ENCODE measurements at regions not wholly inside any gene's neighbourhood (a gene's known extent, or its start where the extent isn't known, plus 50 kb on each side); places are given as distances from the start of the nearest gene placed in this dataset.
"Not testable (repeated sequence)": the region's sequence is repeated elsewhere in the genome, so short reads cannot be mapped to it uniquely, and the experiment has no call there.

- FAIRE-seq; DNase-seq (ENCODE audit: low spot score): not testable (repeated sequence)
These were observed 104.5 kb downstream of the ZNF33B start for GRCh38 chr10:42533866-42534265.

DNA sequence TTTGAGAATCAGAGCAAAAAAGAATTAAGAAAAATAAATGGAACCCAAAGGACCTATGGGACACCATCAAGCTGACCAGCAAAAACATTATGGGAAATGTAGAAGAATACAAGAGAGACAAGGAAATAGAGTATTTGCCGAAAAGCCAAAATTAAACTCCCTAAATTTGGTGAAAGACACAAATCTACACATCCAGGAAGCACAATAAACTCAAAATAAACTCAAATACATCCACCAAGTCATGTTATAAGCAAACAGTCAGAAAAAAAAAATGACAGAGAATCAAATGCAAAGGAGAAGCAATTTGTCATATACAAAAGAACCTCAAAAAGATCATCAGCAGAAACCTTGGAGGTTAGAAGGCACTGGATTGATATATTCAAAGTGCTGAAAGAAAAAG lies 105.4 kb downstream of the ZNF33B start:
- DNase-seq (ENCODE audit: low spot score) (no peak), FAIRE-seq (no peak)

GRCh38 chr10:42523098-42523497 lies 115.3 kb downstream of the ZNF33B start:
- DNase-seq (ENCODE audit: low spot score): no peak
- FAIRE-seq: no peak

DNA sequence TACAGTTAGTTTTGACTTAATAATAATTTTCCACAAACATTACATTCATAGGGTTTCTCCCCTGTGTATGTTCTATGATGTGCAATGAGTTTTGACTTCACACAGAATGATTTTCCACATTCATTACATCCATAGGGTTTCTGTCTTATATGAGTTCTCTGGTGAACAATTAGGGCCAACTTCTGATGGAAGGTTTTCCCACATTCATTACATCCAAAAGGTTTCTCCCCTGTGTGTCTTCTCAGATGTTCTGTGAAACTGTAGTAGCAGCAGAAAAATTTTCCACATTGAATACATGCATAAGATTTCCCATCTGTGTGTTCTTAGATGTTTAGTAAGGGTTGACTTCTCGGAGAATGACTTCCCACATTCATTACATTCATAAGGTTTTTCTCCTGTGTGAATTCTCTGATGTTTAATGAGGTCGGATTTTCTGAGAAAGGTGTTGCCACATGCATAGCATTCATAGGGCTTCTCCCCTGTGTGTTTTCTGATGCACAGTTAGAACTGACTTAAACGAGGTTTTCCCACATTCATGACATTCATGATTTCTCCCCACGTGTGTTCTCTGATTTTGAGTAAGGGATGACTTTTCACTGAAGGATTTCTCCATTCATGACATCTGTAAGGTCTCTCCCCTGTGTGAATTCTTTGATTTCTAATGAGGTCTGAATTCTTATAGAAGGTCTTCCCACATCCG lies 118.5 kb downstream of the ZNF33B start:
- FAIRE-seq: no peak
- no peak for DNase-seq (ENCODE audit: low spot score)

DNA sequence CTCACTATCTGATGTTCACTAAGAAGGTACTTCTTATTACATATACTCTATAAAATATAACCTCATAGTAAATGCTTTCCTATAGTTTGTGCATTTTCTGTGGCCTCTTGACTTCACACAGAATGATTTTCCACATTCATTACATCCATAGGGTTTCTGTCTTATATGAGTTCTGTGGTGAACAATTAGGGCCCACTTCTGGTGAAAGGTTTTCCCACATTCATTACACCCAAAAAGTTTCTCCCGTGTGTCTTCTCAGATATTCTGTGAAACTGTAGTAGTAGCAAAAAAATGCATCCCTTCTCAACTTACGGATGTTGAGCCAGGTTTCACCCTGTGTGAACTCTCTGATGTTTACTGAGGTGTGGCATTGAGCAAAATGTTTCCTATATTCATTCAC lies 119.3 kb downstream of the ZNF33B start:
- DNase-seq (ENCODE audit: low spot score) (no peak), FAIRE-seq (no peak)

- DNase-seq (ENCODE audit: low spot score) (no peak), FAIRE-seq (no peak)
These were observed 124.4 kb downstream of the ZNF33B start for GRCh38 chr10:42513921-42514320.

DNA sequence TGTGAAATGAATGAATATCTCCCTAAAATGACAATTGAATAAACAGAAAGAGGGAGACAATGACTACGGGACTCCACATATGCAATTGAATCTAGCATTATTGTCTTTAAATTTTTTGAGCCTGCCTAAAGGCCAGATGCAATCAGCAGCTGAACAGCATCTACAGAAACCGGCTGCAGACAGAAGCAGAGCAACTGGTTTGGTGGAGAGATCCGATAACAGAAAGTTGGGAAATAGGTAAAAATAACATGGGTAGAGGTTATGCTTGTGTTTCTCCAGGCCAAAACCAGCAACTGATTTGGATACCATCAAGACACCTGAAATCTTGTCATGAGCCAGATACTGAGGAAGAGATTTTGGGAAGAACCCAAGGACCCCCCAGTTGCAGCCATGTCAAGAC lies 146.6 kb downstream of the ZNF33B start:
- DNase-seq (ENCODE audit: low spot score): no peak

GRCh38 chr10:42491001-42491592 lies 147.3 kb downstream of the ZNF33B start:
- FAIRE-seq: peak; percentile 94
- DNase-seq (ENCODE audit: low spot score): peak; percentile 91

More for the DNA sequence above, 146.6 kb downstream of the ZNF33B start:
- no peak for FAIRE-seq

DNA sequence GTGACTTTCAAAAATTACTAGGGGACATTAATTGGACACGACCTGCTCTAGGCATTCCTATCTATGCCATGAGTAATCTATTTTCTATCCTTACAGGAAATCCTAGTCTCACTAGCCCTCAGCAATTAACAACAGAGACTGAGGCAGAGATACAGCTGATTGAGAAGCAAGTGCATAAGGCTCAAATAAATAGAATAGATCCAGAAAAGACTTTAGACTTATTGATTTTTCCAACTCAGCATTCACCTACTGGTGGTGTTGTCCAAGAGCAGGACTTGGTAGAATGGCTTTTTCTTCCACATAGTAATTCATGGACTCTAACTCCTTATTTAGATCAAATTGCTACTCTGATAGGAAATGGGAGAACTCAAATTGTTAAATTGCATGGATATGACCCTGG lies 148.0 kb downstream of the ZNF33B start:
- no peak for FAIRE-seq
- DNase-seq (ENCODE audit: low spot score): no peak

- FAIRE-seq: peak; percentile 94
- peak; percentile 83 for DNase-seq (ENCODE audit: low spot score)
These were observed 150.0 kb downstream of the ZNF33B start for GRCh38 chr10:42488416-42488815.

DNA sequence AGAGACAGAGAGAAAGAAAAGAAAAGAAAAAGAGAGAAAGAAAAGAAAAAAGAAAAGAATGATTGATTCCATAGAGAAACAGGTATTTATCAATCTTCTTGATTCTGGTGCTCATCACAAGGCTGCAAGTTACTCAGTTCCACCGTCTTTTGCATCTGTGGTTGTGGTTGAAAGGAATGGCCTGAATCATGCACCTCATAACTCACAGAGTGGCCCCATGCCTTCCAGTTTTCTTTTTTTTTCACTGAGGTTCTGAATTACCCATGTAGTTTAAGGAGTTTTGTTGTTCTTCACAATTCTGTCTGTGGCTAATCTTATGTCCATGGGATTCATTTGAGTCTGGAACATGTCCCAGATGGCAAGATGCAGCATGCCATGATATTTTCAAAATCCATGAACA lies 156.0 kb downstream of the ZNF33B start:
- DNase-seq (ENCODE audit: low spot score) (peak; percentile 24), FAIRE-seq (peak; percentile 62)

- FAIRE-seq (no peak), DNase-seq (ENCODE audit: low spot score) (no peak)
These were observed 159.3 kb downstream of the ZNF33B start for GRCh38 chr10:42479057-42479456.

DNA sequence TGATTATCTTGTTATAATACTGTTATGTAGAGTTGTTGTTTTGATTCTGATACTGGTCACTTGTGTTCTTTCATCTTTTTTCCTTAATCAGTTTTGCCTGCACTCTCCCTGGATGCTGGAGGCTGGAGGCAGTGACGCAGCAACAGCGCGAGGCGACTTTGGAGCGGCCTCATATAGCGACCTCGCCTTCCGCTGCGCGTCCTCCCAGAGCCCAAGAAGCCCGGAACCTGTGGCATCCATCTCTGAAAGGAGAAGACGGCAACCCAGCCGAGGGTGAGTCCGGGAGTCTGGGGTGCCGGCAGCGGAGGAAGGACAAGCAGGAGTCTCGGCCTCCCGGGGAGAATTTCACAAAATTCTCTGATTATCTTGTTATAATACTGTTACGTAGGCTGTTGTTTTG lies 161.2 kb downstream of the ZNF33B start:
- no peak for FAIRE-seq

DNA sequence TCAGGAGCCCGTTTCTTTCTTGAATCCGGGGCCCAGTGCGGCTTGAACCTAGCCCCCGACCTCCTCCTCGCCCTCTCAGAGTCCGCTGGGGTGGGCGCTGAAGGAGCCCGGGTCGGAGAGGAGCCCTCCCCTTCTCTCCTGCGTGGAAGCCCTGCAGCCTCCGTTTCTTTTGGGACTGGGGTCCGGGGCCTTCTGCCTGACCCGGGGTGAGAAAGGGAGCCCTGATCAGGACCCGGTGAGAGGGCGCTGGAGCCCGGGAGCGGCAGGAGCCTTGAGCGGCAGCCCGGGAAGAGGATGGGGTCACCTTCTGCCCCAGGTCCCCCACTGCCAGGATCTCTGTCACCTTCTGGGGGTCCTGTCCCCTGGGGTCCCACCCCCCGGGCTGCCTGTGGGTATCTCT lies 162.3 kb downstream of the ZNF33B start:
- FAIRE-seq: no peak
- no peak for DNase-seq (ENCODE audit: low spot score)

More for the DNA sequence above, 161.2 kb downstream of the ZNF33B start:
- no peak for DNase-seq (ENCODE audit: low spot score)

- FAIRE-seq: peak; percentile 97
- DNase-seq (ENCODE audit: low spot score): peak; percentile 98
These were observed 162.9 kb downstream of the ZNF33B start for GRCh38 chr10:42475168-42476098.

DNA sequence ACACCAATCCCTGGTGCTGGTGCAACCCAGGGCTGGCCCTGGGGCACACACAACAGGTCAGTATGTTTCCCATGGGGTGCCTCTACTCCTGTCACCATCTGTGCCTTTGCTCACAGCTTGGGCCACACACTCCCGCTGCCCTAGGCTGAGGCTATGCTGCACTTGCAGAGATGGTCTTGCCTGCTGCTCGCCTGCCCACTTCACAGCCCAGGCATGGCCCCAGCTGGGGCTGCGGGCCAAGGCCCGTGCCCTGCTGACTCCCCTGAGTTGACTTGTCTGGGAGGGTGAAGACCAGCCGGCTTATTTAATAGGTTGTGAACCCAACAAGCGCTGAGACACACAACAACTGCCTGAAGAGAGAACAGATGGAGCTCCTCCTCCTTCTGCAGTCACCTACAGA lies 184.1 kb downstream of the ZNF33B start:
- FAIRE-seq (no peak), DNase-seq (ENCODE audit: low spot score) (no peak)

DNA sequence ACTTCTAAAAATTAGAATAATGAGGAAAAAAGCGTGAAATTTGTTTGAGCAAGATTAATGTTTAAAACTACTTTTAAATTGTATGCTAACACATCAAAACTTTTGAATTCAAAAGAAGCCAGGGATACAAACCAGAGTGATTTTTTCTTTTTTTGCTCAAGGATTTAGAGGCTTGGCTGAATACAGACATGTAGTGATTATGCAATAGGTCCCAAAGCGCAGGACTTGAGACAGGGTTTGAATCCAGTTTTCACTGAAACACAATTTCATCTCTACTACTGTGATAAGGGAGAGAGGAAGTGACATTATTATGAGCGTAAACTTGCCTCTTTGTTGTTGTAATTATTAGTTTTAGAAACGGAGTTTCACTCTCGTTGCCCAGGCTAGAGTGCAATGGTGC lies 207.3 kb downstream of the ZNF33B start:
- no peak for FAIRE-seq
- no peak for DNase-seq (ENCODE audit: low spot score)

GRCh38 chr10:42428534-42428933 lies 209.8 kb downstream of the ZNF33B start:
- peak; percentile 80 for FAIRE-seq
- no peak for DNase-seq (ENCODE audit: low spot score)

GRCh38 chr10:42422911-42423310 lies 215.5 kb downstream of the ZNF33B start:
- FAIRE-seq: no peak

GRCh38 chr10:42421812-42422211 lies 216.6 kb downstream of the ZNF33B start:
- DNase-seq (ENCODE audit: low spot score) (no peak), FAIRE-seq (no peak)

More at GRCh38 chr10:42422911-42423310, 215.5 kb downstream of the ZNF33B start:
- DNase-seq (ENCODE audit: low spot score): no peak

DNA sequence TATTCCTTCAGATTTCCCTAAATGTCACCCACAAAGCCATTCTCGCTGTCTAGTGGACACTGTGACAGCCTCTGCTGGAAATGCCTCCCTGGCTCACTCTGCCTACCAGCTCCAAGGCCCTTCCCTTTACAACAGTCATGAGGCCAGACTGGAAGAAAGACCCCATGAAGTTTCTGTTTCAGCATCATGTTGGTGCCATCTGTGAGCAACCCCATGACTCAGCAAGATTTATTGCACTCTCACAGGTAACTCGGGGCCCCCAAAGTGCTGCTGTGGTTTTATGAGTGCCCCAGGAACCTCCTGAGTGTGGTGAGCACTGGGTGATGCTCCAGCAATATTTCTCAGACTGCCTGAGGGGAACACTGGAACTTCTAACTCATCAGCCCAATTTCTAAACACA lies 218.6 kb downstream of the ZNF33B start:
- no peak for FAIRE-seq
- no peak for DNase-seq (ENCODE audit: low spot score)

DNA sequence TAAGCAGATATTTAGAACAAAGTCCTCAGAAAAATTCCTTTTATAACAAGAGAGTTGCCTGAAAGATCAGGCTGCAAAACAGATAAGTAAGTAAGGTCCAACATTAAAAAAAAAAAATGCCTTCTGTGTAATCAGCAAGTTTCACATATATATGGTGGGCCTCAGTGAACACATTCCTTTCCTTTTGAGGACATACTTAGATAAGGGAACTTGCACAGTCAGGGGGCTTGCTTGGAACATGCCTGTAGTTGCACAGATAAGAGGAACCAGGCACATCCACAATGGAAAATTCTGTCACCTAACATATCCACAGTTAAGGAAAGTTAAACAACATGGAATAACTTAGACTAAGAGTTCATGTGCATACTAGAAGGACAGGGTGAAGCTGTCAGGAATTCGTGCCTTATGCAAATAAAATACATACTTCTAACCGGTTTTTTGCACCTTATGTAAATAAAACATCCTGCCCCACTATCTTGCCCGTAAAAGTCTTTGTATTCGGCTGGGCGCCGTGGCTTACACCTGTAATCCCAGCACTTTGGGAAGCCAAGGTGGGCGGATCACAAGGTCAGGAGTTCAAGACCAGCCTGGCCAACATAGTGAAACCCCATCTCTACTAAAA lies 257.3 kb downstream of the ZNF33B start:
- FAIRE-seq: no peak
- DNase-seq (ENCODE audit: low spot score): no peak

All from RCC 7860 (cell line).